CD4-positive, alpha-beta T cell treated with Interferon alpha-2 for 1 hour (primary cell): ENCODE measurements at regions not wholly inside any gene's neighbourhood (a gene's known extent, or its start where the extent isn't known, plus 50 kb on each side); places are given as distances from the start of the nearest gene placed in this dataset.
"Not testable (repeated sequence)": the region's sequence is repeated elsewhere in the genome, so short reads cannot be mapped to it uniquely, and the experiment has no call there.

Experiments used
- DNase-seq, 2 donors: peaks; one replicate each; pipeline ENCODE4 v3.0.0-alpha.2; 2020 to 2022

- no peak for DNase-seq
Observed at GRCh38 chr19:13652810-13653590, 111.3 kb upstream of the MRI1 start.

GRCh38 chr19:13646758-13647157 is 117.6 kb upstream of the MRI1 start:
- peak in 1 of 2 donors; percentile 3 for DNase-seq

- no peak for DNase-seq
Observed at GRCh38 chr19:13644645-13645044, 119.7 kb upstream of the MRI1 start.

- DNase-seq: no peak
Observed at GRCh38 chr19:13640611-13641010, 123.7 kb upstream of the MRI1 start.

- DNase-seq: no peak
Observed at GRCh38 chr19:13639342-13639929, 124.9 kb upstream of the MRI1 start.

- DNase-seq: no peak
Observed at GRCh38 chr19:13637664-13638063, 126.7 kb upstream of the MRI1 start.

GRCh38 chr19:13634658-13635057 is 128.4 kb upstream of the CACNA1A start:
- DNase-seq: no peak

- no peak for DNase-seq
Observed at GRCh38 chr19:13633522-13633922, 127.2 kb upstream of the CACNA1A start.

- no peak for DNase-seq
Observed at GRCh38 chr19:13633109-13633508, 126.8 kb upstream of the CACNA1A start.

- DNase-seq: not testable (repeated sequence)
Observed at GRCh38 chr19:13632164-13632563, 125.9 kb upstream of the CACNA1A start.

- DNase-seq: no peak
Observed at GRCh38 chr19:13629687-13630357, 123.5 kb upstream of the CACNA1A start.

GRCh38 chr19:13627531-13627930 is 121.3 kb upstream of the CACNA1A start:
- no peak for DNase-seq

GRCh38 chr19:13623716-13624710 is 117.7 kb upstream of the CACNA1A start:
- no peak for DNase-seq

- DNase-seq: no peak
Observed at GRCh38 chr19:13622766-13623715, 116.8 kb upstream of the CACNA1A start.

GRCh38 chr19:13621413-13621812 is 115.1 kb upstream of the CACNA1A start:
- DNase-seq: no peak

- no peak for DNase-seq
Observed at GRCh38 chr19:13619203-13619632, 112.9 kb upstream of the CACNA1A start.

GRCh38 chr19:13615890-13616289 is 109.6 kb upstream of the CACNA1A start:
- no peak for DNase-seq

- no peak for DNase-seq
Observed at GRCh38 chr19:13613447-13613846, 107.2 kb upstream of the CACNA1A start.

- DNase-seq: no peak
Observed at GRCh38 chr19:13611596-13611995, 105.3 kb upstream of the CACNA1A start.

- no peak for DNase-seq
Observed at GRCh38 chr19:13610039-13610691, 103.9 kb upstream of the CACNA1A start.

- DNase-seq: no peak
Observed at GRCh38 chr19:13606156-13606555, 99.9 kb upstream of the CACNA1A start.
